ENCODE measurements at regions not wholly inside any gene's neighbourhood (a gene's known extent, or its start where the extent isn't known, plus 50 kb on each side); places are given as distances from the start of the nearest gene placed in this dataset.

DNA sequence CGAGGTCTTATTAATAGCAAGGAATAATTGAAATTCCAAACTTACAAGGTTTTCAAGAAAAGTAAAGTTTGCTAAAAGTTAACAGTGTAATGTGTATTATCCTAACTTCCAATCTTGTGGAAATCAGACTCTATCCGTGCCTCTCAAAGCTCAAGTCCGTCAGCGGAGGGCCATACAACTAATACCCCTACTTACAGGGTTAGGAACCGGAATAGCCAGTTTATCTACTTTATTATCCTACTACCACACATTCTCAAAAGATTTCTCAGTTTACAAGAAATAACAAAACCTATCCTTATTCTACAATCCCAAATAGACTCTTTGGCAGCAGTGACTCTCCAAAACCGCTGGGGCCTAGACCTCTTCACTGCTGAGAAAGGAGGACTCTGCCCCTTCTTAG lies 457.8 kb downstream of the PTPRC start:
- DNase-seq (ENCODE audit: low read depth in 1 of 2, low spot score in 1 of 2), result no peak

DNA sequence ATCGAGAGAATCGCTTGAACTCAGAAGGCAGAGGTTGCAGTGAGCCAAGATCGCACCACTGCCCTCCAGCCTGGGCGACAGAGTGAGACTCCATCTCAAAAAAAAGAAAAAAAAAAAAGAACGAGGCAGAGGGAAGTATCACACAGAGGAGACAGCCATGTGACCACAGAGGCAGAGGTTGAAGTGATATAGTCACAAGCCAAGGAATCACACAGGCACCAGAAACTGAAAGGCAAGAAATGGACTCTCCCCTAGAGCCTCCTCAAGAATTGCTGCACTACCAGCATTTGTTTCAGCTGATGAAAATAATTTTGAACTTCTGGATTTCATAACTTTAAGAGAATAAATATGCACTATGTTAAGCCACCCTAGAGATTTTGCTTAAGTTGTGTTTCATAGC lies 459.6 kb downstream of the PTPRC start:
- DNase-seq (ENCODE audit: low read depth in 1 of 2, low spot score in 1 of 2), result no peak

DNA sequence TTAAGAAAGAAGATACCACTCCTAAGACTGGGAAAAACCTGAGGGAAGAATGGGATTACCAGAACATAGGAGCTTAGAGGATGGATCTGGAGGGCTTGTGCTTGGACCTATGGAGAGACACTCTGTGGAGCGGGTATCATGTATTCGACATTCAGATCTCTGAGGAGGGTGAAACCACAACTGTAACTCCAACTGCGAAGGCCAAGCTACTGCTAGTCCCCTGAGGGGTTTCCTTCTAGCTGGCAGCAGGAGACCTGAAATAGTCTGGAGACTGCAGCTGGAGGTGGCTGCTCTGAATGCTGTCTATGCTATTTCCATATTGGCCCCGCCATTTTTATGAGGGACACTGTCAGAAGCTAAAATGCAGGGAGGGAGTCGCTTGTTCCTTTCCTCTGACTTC lies 462.3 kb downstream of the PTPRC start:
- DNase-seq (ENCODE audit: low read depth in 1 of 2, low spot score in 1 of 2), result no peak

- DNase-seq (ENCODE audit: low read depth in 1 of 2, low spot score in 1 of 2), result no peak
These were observed 462.8 kb downstream of the PTPRC start for GRCh38 chr1:199101635-199102034.

- DNase-seq (ENCODE audit: low read depth in 1 of 2, low spot score in 1 of 2), result no peak
These were observed 463.4 kb downstream of the PTPRC start for GRCh38 chr1:199102239-199102638.

DNA sequence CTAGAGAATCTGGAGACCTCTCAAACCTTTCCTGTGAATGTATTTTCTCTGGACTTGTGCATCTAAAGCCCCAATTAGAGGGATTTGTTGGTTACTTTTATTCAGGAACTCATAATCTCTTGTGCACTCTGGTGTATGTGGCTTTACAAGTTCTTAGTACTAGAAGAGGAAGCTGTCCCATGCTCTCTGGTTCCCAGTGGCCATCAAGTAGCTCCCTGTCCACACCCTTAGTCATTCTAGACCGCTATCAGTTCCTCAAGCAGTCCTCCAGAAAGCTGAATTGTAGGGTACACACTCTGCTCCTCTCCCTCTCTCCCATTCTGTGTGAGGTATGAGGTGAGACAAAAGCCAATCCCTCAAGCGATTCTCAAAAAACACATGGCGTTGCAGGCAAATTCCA lies 470.3 kb downstream of the PTPRC start:
- DNase-seq (ENCODE audit: low read depth in 1 of 2, low spot score in 1 of 2), result no peak

GRCh38 chr1:199112365-199112764 lies 473.5 kb downstream of the PTPRC start:
- no peak for DNase-seq (ENCODE audit: low read depth in 1 of 2, low spot score in 1 of 2)

DNA sequence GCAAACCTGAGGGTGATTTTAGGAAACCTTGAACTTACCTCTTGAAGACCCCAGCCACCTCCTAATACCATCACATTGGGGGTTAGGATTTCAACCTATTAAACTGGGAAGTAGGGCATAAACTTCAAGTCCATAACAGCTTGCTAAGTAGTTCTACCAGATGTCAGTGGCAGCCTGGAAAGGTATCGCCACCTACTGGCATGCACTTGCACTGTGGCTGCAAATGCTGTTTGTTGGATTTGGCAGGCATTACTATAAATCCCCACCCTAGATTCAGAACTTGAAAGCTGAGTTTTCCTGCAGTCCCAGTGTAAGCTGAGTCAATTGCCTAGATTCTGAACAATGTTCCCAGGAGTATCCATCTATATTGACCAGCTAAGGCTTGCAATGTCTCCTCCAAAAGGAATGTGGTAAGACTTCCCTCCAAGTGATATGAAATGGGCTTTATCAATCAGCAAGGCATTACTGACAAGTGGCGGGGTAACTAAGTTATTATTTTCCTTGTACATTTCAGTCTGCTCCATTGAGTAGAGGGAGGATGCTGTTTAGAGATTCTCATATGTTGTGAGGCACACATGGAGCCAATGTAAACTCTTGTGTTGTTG lies 474.5 kb downstream of the PTPRC start:
- peak; percentile 6 to 46 for DNase-seq (ENCODE audit: low read depth in 1 of 2, low spot score in 1 of 2)

DNA sequence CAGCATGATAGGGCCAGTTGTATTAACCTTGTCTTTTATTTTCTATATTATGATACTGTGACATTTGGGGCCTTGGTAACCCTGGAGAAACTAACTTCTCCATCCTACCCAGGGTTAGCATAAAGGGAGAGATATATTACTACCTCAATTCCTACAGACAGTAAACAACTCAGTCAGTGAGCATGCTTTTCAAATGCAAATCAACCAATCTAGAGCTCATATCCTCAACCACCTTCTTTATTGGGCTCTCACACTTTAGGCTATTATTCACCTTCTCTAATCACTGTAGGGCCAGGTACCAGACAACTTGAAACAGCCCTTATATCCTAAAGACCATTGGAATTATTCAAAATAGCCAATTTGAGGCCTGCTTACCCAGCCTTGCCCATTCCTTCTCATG lies 477.6 kb downstream of the PTPRC start:
- DNase-seq (ENCODE audit: low read depth in 1 of 2, low spot score in 1 of 2), result no peak

GRCh38 chr1:199121047-199121446 lies 482.2 kb downstream of the PTPRC start:
- no peak for DNase-seq (ENCODE audit: low read depth in 1 of 2, low spot score in 1 of 2)

DNA sequence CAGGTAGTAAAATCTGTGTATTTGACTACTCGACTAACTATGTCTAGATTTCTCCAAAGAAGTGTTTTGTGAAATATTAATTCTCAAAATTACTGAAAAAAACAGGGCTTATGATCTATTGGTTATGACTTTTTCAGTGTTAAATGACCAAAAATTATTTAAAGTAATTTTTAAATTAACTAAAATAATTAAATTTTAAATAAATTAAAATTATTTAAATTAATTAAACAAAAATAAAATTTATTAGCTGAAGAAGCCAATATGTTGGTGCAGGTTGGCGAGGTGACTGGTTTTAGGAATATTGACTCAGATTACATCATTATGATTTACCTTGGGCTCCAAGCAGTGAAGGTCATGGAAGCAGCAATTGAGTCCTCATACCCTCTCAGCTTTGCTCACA lies 483.2 kb downstream of the PTPRC start:
- no peak for DNase-seq (ENCODE audit: low read depth in 1 of 2, low spot score in 1 of 2)

DNA sequence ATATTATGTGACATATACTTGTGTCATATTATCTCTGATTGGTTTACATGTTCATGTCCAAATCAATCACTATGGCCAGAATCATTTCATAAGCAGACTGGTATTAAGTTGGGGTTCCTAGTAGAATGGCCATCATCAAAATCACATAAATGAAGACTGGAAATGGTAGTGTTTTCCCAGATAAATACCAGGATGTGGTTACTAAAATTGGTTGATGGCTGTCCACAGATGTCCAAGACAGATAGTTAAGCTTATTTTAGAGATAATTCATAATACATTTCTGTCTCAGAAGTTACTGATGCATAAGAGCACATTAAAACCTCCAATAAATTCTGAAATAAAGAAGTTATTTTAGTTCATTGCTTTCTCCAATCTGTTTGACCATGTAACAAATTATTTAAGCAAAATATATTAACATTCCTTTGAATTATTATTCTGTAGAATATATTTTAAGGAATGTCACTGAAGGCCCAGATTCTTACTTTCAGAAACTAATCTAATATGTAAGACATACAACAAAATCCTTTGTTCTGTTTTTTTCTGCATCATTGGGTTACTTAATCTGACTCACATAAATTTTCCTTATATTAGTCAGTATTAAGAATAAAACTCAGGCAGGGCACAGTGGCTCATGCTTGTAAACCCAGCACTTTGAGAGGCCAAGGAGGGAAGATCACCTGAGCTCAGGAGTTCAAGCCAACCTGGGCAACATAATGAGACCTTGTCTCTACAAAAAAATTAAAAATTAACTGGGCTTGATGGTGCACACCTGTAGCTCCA lies 483.9 kb downstream of the PTPRC start:
- no peak for DNase-seq (ENCODE audit: low read depth in 1 of 2, low spot score in 1 of 2)

- no peak for DNase-seq (ENCODE audit: low read depth in 1 of 2, low spot score in 1 of 2)
These were observed 484.8 kb downstream of the PTPRC start for GRCh38 chr1:199123615-199124014.

- no peak for DNase-seq (ENCODE audit: low read depth in 1 of 2, low spot score in 1 of 2)
These were observed 485.5 kb downstream of the PTPRC start for GRCh38 chr1:199124351-199124750.

GRCh38 chr1:199129247-199129646 lies 490.4 kb downstream of the PTPRC start:
- DNase-seq (ENCODE audit: low read depth in 1 of 2, low spot score in 1 of 2), result no peak

DNA sequence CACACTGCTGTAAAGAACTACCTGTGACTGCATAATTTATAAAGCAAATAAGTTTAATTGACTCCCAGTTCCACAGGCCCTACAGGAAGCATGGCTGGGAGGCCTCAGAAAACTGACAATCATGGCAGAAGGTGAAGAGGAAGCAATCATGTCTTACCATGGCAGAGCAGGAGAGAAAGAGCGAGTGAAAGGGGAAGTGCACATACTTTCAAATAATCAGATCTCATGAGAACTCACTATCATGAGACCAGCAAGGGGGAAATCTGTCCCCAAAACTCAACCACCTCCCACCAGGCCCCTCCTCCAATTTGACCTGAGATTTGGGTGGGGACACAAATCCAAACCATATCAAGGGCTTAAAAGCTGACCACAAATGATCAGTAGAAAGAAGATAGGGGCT lies 493.2 kb downstream of the PTPRC start:
- DNase-seq (ENCODE audit: low read depth in 1 of 2, low spot score in 1 of 2), result no peak

GRCh38 chr1:199135901-199136300 lies 497.1 kb downstream of the PTPRC start:
- no peak for DNase-seq (ENCODE audit: low read depth in 1 of 2, low spot score in 1 of 2)

DNA sequence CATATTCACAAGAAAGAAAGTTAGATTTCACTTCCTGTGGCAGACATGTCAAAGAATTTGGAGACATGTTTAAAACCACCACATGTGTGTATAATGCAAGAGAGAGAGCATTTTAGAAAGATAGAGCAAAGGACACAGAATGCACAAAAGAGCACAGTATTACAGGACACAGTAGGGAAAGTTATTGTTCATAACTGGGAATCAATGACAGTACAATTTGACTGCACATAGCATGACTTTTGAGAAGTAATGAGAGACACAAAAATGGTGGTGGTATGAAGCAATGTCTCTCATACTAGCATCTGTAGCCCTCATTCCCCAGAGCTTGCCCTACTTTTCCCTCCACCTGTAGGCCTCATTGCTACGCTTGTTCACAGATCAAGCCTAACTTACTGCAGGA lies 499.2 kb downstream of the PTPRC start:
- no peak for DNase-seq (ENCODE audit: low read depth in 1 of 2, low spot score in 1 of 2)

DNA sequence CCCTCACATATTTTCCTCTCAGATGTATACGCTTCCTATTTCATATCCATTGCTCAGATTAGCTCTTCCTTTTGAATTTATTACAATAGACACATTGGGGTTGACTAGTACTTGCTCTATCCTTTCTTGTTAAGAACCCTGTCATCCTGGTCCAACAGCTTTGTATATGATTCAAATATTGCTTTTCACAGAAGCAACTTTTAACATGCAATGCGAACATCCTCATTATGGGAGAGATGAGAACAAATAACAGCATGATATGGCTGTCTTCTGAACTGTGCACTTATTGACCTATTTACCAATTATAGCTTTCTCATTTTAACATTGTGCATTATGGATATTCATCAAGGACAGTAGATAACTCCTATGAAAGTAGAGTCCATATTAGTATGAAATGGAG lies 510.8 kb downstream of the PTPRC start:
- DNase-seq (ENCODE audit: low read depth in 1 of 2, low spot score in 1 of 2), result no peak

DNA sequence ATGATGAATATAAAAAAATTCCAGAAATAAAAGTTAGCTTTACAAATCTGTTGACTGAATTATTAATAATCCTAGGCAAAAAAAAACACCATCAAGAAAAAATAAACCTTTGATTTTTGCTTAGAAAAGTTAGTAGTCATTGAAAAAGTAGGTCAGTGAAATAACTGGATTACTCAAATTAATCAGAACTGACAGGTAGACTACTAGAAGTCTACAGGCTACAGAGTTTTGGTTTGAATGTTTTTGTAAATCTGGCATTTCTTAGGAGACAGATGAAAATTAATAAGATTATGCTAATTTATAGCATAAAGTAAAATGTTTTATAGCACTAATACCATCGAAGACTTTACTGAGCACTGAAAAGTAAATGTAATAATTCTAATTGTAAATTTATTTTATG lies 511.9 kb downstream of the PTPRC start:
- DNase-seq (ENCODE audit: low read depth in 1 of 2, low spot score in 1 of 2), result no peak

DNA sequence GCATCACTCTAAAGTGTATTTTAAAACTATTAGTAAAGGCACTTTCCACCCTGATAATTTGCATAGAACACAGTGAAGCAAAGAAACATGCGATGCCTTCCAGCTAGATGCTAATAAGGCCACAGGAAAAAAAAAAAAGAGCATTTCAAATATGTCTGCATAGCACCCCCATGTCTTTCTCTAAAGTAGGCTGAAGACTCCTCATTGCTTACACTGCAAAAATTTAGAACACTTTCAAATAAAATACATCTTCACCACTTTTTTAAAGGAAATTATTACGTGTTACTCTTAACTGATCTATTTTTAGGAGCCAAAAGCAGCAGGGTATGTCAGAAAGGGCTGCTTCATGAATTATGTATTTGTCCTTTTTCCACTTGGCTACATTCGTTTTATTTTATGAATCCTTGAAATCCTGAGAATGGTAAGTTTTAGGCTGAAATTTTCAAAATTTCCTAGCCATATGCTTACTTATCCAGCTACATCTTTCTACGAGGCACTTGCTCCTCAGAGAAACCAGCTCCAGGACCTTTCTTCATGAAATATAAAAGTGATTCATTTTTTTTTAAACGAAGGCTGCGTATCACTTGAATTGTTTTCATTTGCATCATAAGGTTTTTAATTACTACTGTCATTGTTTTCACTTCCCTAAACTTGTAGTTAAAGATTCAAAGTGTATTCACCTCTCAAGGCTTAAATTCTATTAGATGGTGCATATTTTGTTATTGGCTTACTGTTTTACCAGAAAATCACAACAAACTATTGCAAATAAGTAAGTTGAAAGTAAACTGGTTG lies 513.0 kb downstream of the PTPRC start:
- no peak for DNase-seq (ENCODE audit: low read depth in 1 of 2, low spot score in 1 of 2)

- no peak for DNase-seq (ENCODE audit: low read depth in 1 of 2, low spot score in 1 of 2)
These were observed 513.8 kb downstream of the PTPRC start for GRCh38 chr1:199152676-199153075.
